ENCODE measurements at regions not wholly inside any gene's neighbourhood (a gene's known extent, or its start where the extent isn't known, plus 50 kb on each side); places are given as distances from the start of the nearest gene placed in this dataset.

- TF ChIP-seq CTCF (IDR thresholded peaks at IDR 0.05) (no peak), MAX (IDR thresholded peaks at IDR 0.05) (no peak), FOXS1 (CRISPR knock-in tag; IDR thresholded peaks at IDR 0.05) (no peak), CBX2 (IDR thresholded peaks at IDR 0.05; ENCODE audit: borderline replicate concordance, low read depth) (no peak), POLR2A (IDR thresholded peaks at IDR 0.05; ENCODE audit: low read length) (no peak), ZFP36 (IDR thresholded peaks at IDR 0.05; ENCODE audit: borderline replicate concordance, partially characterized antibody) (no peak), NR3C1 (IDR thresholded peaks at IDR 0.05) (no peak), RFX5 (IDR thresholded peaks at IDR 0.05) (no peak), RAD21 (conservative IDR thresholded peaks at IDR 0.05 in 1 of 2, IDR thresholded peaks at IDR 0.05 in 1 of 2) (no peak), ELK1 (IDR thresholded peaks at IDR 0.05; ENCODE audit: low read depth, low read length) (no peak)
These were observed 187.8 kb downstream of the GLI2 start for GRCh38 chr2:120923426-120923825.
